Panc1 (cell line): ENCODE measurements at regions not wholly inside any gene's neighbourhood (a gene's known extent, or its start where the extent isn't known, plus 50 kb on each side); places are given as distances from the start of the nearest gene placed in this dataset.

ENCODE experiments used
- CTCF ChIP-seq: fragments of 450-650 bp; IDR thresholded peaks from 2 replicates; pipeline ENCODE4 v1.5.1; 2017; ENCODE audit warnings: mild to moderate bottlenecking
- POLR2AphosphoS5 ChIP-seq: IDR thresholded peaks from 2 replicates; pipeline ENCODE4 v1.6.1; 2012; ENCODE audit warnings: mild to moderate bottlenecking, low read depth, low read length, moderate library complexity

GRCh38 chr17:14499976-14500375 lies 199.1 kb downstream of the HS3ST3B1 start:
- TF ChIP-seq CTCF (no peak), POLR2AphosphoS5 (no peak)
